Immature natural killer cell (primary cell): ENCODE measurements at regions not wholly inside any gene's neighbourhood (a gene's known extent, or its start where the extent isn't known, plus 50 kb on each side); places are given as distances from the start of the nearest gene placed in this dataset.

Experiments used
- DNase-seq, 3 donors: peaks; one replicate each; pipeline ENCODE4 v3.0.0; 2022; ENCODE audit warnings: mixed read lengths in 1 of 3
- H3K27ac Mint-ChIP-seq, 6 donors: one replicate each; pipeline ENCODE4 v1.8.0; 2020; ENCODE audit warnings: mixed read lengths in 6 of 6, mild to moderate bottlenecking in 5 of 6, inconsistent platforms in 4 of 6, moderate library complexity in 3 of 6
- H3K27me3 Mint-ChIP-seq, 3 donors: one replicate each; pipeline ENCODE4 v1.8.0; 2020 to 2021; ENCODE audit warnings: low read depth in 3 of 3, mild to moderate bottlenecking in 3 of 3, mixed read lengths in 3 of 3, moderate library complexity in 3 of 3, inconsistent platforms in 1 of 3
- H3K36me3 Mint-ChIP-seq, 3 donors: one replicate each; pipeline ENCODE4 v1.8.0; 2020; ENCODE audit warnings: mixed read lengths in 3 of 3, inconsistent platforms in 2 of 3, mild to moderate bottlenecking in 2 of 3
- H3K4me1 Mint-ChIP-seq, 2 donors: one replicate each; pipeline ENCODE4 v1.8.0; 2020; ENCODE audit warnings: inconsistent platforms in 2 of 2, mild to moderate bottlenecking in 2 of 2, mixed read lengths in 2 of 2, moderate library complexity in 1 of 2
- H3K4me3 Mint-ChIP-seq, 5 donors: one replicate each; pipeline ENCODE4 v1.8.0; 2020; ENCODE audit warnings: mild to moderate bottlenecking in 5 of 5, mixed read lengths in 5 of 5, inconsistent platforms in 3 of 5, moderate library complexity in 3 of 5
- H3K9me3 Mint-ChIP-seq, 6 donors: one replicate each; pipeline ENCODE4 v1.8.0; 2020; ENCODE audit warnings: mild to moderate bottlenecking in 6 of 6, mixed read lengths in 6 of 6, inconsistent platforms in 4 of 6, moderate library complexity in 3 of 6

DNA sequence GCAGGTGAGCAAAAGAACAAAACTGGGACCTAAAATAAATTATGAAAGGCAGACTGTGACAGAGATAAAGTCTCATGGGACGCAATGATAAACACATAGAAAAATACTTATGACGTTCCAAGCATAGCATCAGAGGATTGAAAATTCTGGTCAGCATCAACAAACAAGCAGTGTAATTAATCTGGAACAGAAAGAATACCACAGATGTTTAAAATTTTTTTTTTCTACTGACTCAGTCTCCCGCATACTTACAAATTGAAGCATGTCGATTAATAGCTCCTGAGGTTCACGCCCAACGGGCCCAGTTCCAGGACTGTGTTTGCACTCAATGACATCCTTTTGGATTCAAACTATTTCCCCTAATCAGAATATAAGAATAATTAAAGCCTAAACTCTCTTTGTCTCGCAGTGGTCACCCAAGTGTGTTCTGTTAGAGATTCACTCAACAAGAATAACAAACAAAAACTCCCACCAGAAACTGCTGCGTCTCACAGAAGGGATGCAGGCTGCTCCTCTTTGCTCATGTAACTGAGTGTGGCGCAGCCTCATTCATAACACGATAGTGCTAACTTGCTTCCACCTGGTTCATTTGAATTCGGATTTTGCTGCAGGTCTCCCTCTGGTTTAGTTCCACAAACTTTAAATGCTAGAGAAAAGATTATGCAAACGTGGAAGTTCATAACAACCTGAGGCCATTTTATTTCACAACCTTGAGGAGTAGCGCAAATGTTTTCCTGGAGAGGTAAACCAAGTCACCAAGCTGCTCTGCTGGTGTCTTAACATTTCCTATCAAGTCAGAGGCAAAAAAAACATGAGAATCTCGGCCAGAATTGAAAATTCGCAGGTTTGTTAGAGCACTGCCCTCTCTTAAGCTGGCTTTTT is 69.0 kb upstream of the CITED2 start:
- H3K27ac Mint-ChIP-seq, result no peak overlapping the region
- no peaks in the 10 kb centered on the region for H3K4me1 Mint-ChIP-seq
- H3K27me3 Mint-ChIP-seq, result peaks cover 0 to 2% (median under 1%) of the 10 kb centered on the region in 3 donors
- no peaks in the 10 kb centered on the region for H3K36me3 Mint-ChIP-seq
- H3K4me3 Mint-ChIP-seq, result no peak overlapping the region
- H3K9me3 Mint-ChIP-seq, result no peaks in the 10 kb centered on the region
- no peak for DNase-seq

DNA sequence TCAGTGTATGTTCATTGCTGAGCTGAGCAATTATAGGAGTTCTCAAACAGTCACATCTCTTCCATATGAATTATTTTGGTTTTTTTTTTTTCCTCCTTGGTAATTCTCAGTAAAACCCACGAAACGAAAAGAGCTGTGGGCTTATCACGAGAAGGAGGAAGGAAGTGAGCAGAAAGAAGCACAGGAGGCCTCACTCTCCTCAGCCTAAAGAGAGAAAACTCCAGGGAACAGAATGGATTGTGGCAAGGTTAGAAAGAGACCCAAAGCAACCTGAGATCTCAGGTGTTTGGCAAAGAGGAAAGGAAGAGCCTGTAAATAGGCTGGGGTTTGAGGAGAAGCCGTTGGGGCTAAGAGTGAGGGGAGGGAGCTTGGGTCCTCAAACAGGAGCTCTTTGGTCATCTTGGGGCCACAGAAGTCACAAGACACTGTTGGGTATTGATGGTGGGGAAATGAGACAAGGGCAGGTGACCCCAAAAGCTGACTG is 67.8 kb upstream of the CITED2 start:
- no peak for DNase-seq
- no peaks in the 10 kb centered on the region for H3K36me3 Mint-ChIP-seq
- no peak overlapping the region for H3K27ac Mint-ChIP-seq
- H3K9me3 Mint-ChIP-seq, result no peaks in the 10 kb centered on the region
- no peaks in the 10 kb centered on the region for H3K4me1 Mint-ChIP-seq
- H3K4me3 Mint-ChIP-seq, result no peak overlapping the region
- H3K27me3 Mint-ChIP-seq, result peaks cover 0 to 2% (median 2%) of the 10 kb centered on the region in 3 donors

DNA sequence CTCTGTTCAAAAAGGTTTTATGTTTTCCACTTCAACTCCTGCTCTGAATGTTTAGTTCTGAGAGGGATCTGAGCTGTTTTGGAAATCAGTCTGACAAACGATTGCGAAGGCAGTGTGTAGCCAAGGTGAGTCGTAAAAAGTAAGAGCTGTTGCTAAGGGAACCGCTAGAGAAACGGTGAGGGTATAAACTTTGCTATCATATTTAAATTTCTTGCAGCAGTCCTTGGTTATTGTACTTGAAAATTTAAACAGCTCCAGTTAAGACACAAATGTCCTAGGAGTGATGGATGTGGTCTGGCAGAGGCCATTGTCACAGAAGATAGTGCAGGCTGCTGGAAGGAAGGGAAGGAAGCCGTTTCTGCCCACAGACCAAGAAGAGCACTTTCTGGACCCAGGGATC is 64.9 kb upstream of the CITED2 start:
- no peaks in the 10 kb centered on the region for H3K36me3 Mint-ChIP-seq
- no peaks in the 10 kb centered on the region for H3K9me3 Mint-ChIP-seq
- no peaks in the 10 kb centered on the region for H3K4me1 Mint-ChIP-seq
- no peak overlapping the region for H3K4me3 Mint-ChIP-seq
- no peak for DNase-seq
- H3K27ac Mint-ChIP-seq, result no peak overlapping the region
- H3K27me3 Mint-ChIP-seq, result peaks cover 0 to 2% (median 0%) of the 10 kb centered on the region in 3 donors

DNA sequence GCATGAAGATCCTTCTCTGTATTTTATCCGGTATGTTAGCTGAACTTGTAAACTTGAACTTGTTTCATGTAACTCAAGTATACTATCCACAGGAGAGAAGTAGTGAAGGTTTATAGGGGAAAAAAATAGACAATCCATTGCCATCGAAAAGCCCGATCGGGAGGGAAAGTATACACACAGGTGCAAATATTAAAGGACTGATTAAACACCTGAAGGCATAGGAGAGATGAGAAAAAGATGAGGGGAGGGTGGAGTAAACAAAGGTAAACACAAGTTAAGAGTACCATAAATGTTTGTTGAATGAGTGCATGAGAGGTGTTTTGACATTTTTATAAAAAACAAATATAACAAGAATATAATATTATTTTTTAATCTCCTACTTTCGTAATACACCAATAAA is 64.3 kb upstream of the CITED2 start:
- Mint-ChIP-seq H3K27me3 (peaks cover 0 to 2% (median 0%) of the 10 kb centered on the region in 3 donors), H3K27ac (no peak overlapping the region), H3K9me3 (no peaks in the 10 kb centered on the region)

DNA sequence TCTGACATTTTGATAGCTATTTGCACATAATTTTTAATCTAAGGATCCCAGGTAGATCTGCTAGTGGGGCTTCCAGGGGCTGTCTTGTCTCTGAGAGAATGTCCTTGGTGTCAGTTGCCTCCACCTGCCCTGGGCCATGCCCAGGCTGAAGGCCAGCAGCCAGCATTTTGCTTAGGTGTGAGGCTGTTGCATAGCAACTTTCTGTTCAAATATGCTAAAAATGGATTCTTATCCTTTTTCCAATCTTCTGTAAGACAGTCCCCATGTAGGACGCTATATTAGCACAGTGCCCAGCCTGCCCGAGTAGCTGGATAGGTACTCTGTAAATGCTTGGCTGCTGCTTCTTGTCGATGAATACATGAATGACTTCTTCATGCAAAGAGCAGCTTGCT is 62.5 kb upstream of the CITED2 start:
- peaks cover 0 to 2% (median 0%) of the 10 kb centered on the region in 6 donors for H3K9me3 Mint-ChIP-seq
- no peak for DNase-seq
- H3K27ac Mint-ChIP-seq, result no peak overlapping the region

More for the DNA sequence above, 64.3 kb upstream of the CITED2 start:
- H3K36me3 Mint-ChIP-seq, result no peaks in the 10 kb centered on the region
- no peak overlapping the region for H3K4me3 Mint-ChIP-seq
- DNase-seq, result no peak
- no peaks in the 10 kb centered on the region for H3K4me1 Mint-ChIP-seq

DNA sequence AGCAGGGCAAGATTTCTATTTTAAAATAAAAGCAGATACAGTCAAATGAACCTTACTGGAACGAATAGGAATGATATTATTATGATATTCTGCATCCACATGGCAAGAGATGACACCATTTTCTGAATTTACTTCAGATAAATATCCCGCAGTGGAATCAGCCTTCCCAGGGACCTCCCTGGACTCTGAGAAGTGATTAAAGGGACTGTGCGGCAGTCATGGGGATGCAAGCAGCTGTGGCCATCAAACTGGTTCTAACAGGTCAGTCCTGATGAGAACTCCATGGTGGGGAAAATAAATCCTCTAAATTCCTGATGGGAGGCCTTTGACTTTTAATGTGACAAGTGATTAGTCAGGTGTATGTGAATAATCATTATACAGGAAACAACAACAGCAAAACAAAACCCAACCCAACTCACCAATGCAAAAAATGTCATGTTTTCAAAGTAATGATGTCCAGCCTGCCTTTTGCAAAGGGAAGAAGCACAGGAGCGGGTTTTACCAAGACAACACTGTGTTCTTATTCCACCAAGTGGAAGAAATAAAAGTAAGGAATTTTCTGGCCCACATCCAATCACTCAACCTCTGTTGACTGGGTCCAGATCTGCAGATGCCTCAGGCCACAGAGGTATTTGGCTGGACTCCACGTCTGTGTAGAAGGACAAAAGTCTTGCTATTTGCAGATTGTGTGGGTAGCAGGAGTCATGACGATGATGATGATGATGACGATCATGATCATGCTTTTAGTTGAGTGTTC is 61.9 kb upstream of the CITED2 start:
- Mint-ChIP-seq H3K9me3 (peaks cover 0 to 2% (median 0%) of the 10 kb centered on the region in 6 donors), H3K4me1 (no peaks in the 10 kb centered on the region), H3K27me3 (peaks cover under 1 to 2% (median 2%) of the 10 kb centered on the region in 3 donors), H3K36me3 (no peaks in the 10 kb centered on the region), H3K27ac (no peak overlapping the region), H3K4me3 (no peak overlapping the region)
- no peak for DNase-seq

More for the DNA sequence above, 62.5 kb upstream of the CITED2 start:
- H3K36me3 Mint-ChIP-seq, result no peaks in the 10 kb centered on the region
- H3K4me1 Mint-ChIP-seq, result no peaks in the 10 kb centered on the region
- no peak overlapping the region for H3K4me3 Mint-ChIP-seq
- peaks cover 0 to 2% (median 2%) of the 10 kb centered on the region in 3 donors for H3K27me3 Mint-ChIP-seq

DNA sequence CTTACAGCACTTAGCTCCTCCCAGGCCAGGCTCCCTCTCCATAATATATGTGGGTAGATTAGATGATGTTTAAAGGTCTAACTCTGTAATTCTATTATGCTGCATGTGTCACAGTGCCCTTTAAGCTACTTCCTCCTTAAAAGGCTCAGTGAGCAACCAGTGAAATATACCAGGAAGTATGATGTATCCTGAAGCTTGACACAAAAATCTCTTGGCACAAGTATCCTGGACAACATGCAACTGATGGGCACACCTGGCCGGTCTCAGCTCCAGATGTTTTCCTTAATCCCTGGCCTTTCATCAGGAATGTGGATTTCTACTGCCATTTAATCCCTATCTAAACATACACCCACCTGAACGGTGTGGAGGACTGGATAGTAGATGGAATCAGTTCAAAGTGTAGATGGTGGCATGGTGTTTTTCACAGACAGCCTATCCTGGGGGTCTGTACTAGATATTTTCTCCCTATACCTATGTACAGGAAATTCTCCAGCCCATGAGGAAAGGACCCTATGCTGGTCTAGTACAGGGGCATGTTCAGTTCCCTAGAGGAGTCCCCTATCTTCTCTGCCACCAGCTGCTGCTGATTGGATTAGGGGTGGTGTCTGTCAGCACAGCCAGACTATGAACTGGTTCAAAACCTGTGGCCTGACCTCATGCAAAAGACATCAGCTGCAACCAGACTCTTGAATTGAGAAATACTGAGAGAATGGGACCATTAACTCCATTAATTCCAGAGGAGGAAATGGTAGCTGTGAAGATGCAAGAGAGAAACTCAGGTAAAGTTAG is 59.4 kb upstream of the CITED2 start:
- Mint-ChIP-seq H3K27me3 (peaks cover 2 to 5% (median 2%) of the 10 kb centered on the region in 3 donors), H3K4me3 (no peak overlapping the region), H3K36me3 (no peaks in the 10 kb centered on the region), H3K4me1 (no peaks in the 10 kb centered on the region), H3K27ac (no peak overlapping the region), H3K9me3 (peaks cover 0 to 2% (median 0%) of the 10 kb centered on the region in 6 donors)
- no peak for DNase-seq

DNA sequence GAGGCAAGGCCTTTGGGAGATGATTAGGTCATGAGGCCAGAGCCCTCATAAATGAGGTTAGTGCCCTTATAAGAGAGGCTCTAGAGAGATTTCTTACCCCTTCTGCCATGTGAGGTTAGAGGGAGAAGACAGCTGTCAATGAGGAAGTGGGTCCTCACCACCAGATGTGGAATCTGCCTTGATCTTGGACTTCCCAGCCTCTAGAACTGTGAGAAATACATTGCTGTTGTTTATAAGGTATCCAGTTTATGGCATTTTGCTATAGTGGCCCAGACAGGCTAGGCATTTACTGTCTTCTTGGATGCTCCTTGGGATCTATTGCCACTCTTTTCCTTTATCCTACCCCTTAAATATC is 57.1 kb upstream of the CITED2 start:
- Mint-ChIP-seq H3K36me3 (no peaks in the 10 kb centered on the region), H3K4me1 (no peaks in the 10 kb centered on the region), H3K9me3 (peaks cover 0 to 2% (median 0%) of the 10 kb centered on the region in 6 donors), H3K27ac (no peak overlapping the region), H3K4me3 (no peak overlapping the region), H3K27me3 (peaks cover 0 to 6% (median 2%) of the 10 kb centered on the region in 3 donors)
- no peak for DNase-seq

DNA sequence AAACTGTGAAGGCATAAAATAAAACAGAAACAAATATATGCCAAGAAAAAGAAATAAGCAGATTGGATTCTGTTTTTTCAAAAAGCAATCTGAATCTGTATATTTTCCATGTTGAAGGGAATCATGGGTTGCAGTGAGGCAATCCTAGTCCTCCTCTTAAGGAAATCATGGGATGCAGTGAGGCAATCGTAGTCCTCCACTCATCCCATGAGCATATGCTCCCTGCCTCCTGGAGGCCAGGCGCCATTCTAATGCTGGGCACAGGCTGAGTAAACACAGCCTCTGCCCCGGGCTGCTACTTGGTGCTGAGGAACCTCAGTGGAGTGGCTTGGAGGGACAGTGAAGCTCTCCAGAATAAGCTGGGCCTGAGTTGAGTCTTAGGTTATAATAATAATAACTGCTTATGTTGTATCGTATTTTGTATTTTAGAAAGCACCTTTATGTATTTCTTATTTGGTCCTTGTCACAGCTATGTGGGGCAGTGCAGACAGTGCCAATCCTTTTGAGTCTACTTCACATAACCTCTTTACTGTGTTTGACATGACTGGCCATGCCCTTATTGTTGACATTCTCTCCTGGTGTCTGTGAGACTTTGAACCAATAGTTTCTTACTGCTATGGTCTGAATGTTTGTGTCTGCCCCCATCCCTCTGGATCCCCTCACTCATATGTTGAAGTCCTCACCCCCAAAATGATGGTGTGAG is 56.6 kb upstream of the CITED2 start:
- Mint-ChIP-seq H3K36me3 (no peaks in the 10 kb centered on the region), H3K4me1 (no peaks in the 10 kb centered on the region), H3K27ac (no peak overlapping the region), H3K9me3 (peaks cover 0 to 2% (median 0%) of the 10 kb centered on the region in 6 donors), H3K27me3 (peaks cover 0 to 6% (median 2%) of the 10 kb centered on the region in 3 donors), H3K4me3 (no peak overlapping the region)
- DNase-seq, result no peak

DNA sequence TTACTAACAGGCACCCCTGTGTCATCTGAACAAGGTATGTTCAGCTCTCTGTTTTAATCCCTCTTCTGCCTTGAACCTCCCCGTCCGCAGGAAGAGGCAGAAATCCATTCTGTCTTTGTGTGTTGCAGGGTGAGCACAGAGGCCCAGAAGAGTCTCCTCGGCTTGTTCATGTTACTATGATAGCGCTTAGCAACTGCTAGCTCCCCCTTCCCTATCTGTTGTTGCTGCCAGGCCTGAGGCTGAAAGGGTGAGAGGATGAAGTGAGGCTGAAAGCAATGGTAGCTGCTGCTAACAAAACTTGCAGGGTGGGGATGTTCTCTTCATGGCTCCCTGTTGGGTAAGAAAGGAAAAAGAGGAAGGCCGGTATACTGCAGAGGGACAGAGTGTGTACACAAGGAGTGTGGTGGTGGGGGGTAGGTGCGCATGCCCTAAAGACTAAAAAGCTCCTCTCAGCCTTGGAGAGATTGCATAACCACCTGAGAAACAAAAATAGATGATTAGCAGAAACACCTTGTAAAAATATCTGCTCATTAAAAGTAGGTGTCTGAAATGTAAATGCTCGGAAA is 55.2 kb upstream of the CITED2 start:
- H3K27me3 Mint-ChIP-seq, result peaks cover 0 to 6% (median 2%) of the 10 kb centered on the region in 3 donors

DNA sequence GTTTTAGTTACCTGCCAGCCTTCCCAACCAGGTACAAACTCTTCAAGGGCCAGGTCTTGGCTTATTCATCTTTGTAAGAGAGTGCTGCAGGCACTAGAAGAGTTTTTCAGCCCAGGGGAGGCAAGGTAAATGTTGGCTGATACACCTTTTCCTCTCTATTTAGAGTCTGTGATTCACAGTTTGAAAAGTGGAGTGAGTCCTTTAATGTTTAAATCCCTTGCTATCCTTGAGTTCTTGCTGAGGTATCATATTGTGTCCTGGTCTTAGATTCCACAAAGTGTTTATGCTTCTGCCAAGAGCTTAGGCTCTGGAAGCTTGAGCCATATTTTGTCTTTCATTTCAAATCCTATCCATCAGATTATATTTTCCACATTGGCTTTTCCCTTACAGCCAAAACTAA is 52.8 kb upstream of the CITED2 start:
- no peak overlapping the region for H3K4me3 Mint-ChIP-seq
- no peak for DNase-seq
- H3K27me3 Mint-ChIP-seq, result peaks cover 2 to 7% (median 2%) of the 10 kb centered on the region in 3 donors
- H3K4me1 Mint-ChIP-seq, result no peaks in the 10 kb centered on the region
- H3K27ac Mint-ChIP-seq, result no peak overlapping the region
- no peaks in the 10 kb centered on the region for H3K36me3 Mint-ChIP-seq
- H3K9me3 Mint-ChIP-seq, result no peaks in the 10 kb centered on the region

More for the DNA sequence above, 55.2 kb upstream of the CITED2 start:
- Mint-ChIP-seq H3K9me3 (peaks cover 0 to 2% (median 0%) of the 10 kb centered on the region in 6 donors), H3K36me3 (no peaks in the 10 kb centered on the region), H3K4me1 (no peaks in the 10 kb centered on the region), H3K4me3 (no peak overlapping the region), H3K27ac (no peak overlapping the region)
- DNase-seq, result no peak

DNA sequence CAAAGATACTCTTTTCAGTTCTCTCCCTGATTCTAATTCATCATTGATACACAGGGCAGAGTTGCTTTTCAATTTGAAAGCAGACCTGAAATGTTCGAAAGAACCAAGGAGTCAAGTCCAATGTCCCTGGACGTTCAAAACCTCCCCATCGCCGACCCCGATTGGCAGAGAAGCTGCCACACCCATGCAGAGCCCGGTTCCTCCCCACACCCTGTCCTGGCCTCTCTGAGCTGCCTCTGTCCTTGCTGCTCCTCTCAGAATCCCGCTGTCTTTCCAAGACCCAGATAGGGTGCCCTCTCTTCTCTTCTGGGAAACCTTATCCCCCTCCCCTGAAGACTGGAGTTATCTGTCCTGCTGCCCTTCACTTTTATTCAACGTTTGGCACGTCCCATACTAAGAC is 52.3 kb upstream of the CITED2 start:
- H3K9me3 Mint-ChIP-seq, result no peaks in the 10 kb centered on the region
- peaks cover 2 to 7% (median 2%) of the 10 kb centered on the region in 3 donors for H3K27me3 Mint-ChIP-seq
- H3K4me1 Mint-ChIP-seq, result no peaks in the 10 kb centered on the region
- no peak for DNase-seq
- H3K4me3 Mint-ChIP-seq, result no peak overlapping the region
- H3K36me3 Mint-ChIP-seq, result no peaks in the 10 kb centered on the region
- H3K27ac Mint-ChIP-seq, result no peak overlapping the region

DNA sequence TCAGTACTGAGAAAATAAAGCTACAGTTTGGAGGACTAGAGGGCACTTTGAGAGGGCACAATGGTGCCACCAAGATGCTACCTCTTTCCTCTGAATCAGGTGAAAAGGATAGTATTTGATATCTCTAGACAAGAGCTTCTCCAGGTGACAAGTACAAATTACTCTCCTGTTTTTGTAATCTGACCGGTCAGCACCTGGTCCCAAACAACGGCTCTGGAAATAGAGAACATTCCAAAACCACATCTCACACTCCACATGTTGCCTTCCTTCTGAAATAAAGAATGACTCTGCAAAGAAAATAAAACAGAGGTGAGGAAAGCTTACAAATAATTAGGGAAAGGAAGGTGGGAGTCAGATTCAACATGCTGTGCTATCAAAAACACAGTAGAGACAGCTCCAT is 51.3 kb upstream of the CITED2 start:
- Mint-ChIP-seq H3K36me3 (no peaks in the 10 kb centered on the region), H3K27ac (no peak overlapping the region), H3K9me3 (no peaks in the 10 kb centered on the region), H3K27me3 (peaks cover 0 to 7% (median 2%) of the 10 kb centered on the region in 3 donors), H3K4me3 (no peak overlapping the region), H3K4me1 (no peaks in the 10 kb centered on the region)
- no peak for DNase-seq
